GM18507 (cell line): ENCODE measurements at regions not wholly inside any gene's neighbourhood (a gene's known extent, or its start where the extent isn't known, plus 50 kb on each side); places are given as distances from the start of the nearest gene placed in this dataset.
A peak's percentile ranks its signal among the peaks of the same experiment; 100 is the strongest.

Experiments
- DNase-seq: peaks from one replicate; pipeline ENCODE4 v3.0.0; 2011; ENCODE audit warnings: low read depth; ENCODE audit not compliant: insufficient read length; ENCODE audit errors: extremely low spot score
- FAIRE-seq: peaks from 2 replicates; lab custom pipeline; 2011; peaks lifted over from hg19 to GRCh38; lab: Jason Lieb, UNC

DNA sequence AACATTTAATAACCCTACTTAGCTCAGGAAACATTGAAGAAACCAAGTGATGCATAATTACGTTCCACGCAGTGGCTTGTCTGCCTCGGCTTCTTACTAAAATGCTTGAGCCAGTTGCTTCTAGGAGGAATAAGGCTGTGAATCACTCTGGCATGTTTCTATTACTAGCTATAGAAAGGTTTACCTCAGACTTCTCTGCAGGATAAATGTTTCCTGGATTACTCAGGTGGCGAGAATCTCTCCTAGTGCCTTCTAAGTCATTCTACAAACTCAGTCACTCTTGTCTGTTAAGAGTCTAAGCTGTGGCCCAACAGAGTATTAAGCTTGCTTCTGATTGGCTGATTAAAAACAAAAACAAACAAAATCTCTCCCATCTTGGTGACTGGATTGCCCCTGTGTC, 92.0 kb upstream of the RALGPS2 start:
- DNase-seq (no peak), FAIRE-seq (no peak)

DNA sequence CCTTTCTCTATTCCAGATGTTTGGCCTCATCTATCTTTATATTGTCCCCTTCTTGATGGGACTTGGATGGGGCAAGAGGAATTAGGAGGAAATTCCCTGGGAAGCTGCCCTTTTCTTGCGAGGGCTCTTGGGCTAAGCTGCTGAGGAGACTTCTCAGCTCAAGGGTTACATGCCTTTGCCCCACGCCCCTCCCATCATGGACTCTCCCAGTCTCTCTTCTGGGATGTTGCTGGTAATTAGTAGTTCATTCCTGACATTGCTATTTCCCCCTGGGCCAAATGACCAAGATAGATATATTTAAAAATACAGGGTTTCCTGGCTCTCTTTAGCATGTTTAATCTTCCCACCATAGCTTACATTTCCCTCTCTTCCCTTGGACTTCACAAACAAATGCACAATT, 90.6 kb upstream of the RALGPS2 start:
- FAIRE-seq: no peak
- DNase-seq: no peak

DNA sequence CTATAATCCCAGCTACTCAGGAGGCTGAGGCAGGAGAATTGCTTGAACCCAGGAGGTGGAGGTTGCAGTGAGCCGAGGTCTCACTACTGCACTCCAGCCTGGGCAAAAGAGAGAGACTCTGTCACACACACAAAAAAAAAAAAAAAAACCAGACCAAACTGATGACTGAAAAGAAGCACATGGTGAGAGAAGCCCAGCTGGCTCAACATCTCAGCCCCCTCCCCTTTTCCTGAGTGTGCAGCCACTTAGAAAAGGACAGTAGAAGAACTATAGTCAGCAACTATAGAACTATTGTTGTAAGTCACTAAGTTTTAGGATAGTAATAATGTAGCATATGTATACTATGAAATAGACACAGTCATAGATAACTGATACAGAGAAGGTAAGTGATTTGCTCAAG, 87.2 kb upstream of the RALGPS2 start:
- no peak for DNase-seq
- no peak for FAIRE-seq

DNA sequence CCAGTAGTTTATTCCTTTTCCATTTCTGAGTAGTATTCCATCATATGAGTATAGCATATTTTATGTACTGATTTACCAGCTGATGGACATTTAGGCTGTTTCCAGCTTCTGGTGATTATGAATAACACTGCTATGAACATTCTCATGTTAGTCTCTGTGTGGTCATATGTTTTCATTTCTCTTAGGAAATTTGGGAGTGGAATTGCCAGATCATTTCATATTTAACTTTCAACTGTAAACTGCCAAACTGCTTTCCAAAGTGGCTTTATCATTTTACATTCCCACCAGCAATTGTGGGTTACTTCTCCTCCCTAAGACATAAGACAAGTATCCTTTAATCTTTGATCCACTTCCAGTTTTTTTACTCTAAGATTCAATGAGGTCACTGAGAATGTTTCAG, 85.7 kb upstream of the RALGPS2 start:
- DNase-seq (no peak), FAIRE-seq (no peak)

DNA sequence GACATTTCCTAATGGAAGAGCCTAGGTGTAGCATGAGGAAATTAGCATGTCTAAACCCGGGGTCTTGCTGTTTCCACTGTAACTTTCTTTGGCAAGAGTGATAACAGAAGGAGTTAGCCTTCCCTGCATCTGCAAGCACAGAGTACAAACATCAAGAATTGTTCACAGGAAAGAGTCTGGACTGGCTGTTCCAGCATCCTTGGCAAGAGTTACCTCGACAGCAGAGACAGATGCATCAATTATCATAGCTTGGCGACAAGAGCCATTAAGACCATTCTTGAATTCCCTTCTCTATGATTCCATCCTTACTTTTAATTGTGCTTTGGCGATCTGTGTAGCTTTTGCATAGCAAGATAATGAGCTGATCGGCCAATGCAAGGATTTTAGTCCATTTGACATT, 82.8 kb upstream of the RALGPS2 start:
- DNase-seq (no peak), FAIRE-seq (no peak)

DNA sequence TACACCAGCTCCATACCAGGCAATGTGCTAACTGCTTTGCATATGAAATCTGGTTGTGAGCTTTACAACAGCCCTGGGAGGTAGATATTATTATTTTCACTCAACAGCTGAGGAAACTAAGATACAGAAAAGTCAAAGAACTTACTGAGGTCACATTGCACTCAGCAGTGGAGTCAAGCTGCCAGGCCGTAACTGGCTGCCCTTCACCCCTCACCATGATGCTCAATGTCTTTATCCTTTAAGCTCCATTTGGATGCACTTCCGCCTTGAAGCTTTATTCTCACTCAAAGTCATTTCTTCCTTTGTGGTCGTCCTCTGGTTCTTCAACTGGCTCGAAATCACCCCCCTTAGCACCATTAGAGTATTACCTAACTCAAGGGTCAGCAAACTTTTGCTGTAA, 81.7 kb upstream of the RALGPS2 start:
- DNase-seq: no peak
- FAIRE-seq: no peak

DNA sequence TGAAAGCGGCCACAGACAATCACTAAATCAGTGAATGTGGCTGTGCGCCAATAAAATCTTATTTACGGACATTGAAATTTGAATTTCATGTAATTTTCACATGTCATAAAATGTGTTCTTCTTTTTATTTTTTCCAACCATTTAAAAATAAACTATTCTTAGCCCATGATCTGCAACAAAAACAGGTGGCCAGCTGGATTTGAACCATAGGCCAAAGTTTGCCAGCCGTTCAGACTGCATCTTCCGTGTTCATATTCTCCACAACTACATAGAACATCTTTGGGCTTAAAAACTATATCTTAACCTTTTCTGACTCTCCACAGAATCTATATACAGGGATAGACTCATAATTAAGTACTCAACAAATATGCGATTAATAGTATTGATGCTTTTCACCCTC, 81.2 kb upstream of the RALGPS2 start:
- DNase-seq (no peak), FAIRE-seq (no peak)

DNA sequence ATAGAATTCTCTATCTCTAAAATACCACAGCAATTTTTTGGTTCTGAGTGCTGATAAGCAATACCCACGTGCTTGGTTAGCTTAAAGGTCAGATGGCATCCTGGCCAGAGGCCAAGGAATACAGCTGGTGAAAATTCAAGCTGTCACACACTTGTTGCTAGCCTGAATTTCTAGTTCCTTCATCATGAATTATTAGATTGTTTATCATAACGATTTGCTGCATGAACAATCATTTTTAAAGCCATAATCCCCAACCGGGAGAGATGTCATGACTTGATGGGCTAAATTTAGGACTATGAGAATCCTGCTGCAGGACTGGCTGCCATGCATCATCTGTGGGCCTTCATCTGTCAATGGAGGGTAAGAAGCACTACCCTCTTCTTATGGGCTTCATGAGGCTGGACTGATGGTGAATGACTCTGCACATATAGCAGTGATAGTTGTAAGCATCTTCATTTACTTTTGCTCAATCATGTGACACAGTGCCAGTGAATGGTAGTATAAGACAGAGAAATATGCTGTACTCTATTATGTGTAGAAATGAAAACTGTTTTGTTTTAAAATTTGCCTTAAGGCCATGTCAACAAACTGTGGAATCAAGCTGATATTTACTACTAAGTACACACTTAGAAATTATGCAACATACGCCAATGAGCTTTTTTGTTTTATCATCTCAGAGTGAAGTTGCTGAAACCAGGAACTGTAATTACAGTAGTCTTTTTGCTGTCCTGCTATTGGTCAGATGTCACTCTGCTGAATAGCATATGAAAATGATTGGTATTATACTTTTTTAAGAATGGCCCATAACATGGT, 80.5 kb upstream of the RALGPS2 start:
- DNase-seq (no peak), FAIRE-seq (no peak)

DNA sequence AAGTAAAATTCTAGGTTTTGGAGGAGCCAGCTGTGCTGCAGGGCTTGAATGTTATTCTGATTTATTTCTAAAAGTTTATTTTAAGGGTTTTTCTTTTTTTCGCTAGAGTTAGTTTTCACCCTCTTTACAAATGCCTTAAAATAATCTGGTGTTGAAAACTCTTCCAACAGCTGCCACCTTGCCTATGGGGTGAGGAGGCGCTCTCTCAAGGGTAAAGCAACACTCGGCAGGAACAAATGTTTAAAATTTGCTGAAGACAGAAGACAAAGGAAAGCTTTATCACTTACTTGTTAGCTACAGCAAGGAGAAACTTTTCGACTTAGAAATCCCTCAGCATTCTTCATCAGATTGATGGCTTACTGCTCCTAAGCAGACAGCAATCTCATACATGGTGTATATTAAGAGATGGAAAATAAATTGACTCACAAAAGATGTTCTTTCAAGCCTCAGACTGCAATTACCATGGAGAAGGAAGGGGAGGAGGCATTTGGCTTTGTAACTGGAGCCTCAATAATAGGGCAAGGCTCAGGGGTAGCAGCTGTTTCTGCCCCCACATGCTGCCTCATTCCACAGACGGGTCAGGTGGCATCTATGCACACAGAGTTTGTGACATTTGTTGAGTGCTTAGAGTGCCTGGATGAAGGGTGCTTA, 79.8 kb upstream of the RALGPS2 start:
- DNase-seq: no peak
- no peak for FAIRE-seq

DNA sequence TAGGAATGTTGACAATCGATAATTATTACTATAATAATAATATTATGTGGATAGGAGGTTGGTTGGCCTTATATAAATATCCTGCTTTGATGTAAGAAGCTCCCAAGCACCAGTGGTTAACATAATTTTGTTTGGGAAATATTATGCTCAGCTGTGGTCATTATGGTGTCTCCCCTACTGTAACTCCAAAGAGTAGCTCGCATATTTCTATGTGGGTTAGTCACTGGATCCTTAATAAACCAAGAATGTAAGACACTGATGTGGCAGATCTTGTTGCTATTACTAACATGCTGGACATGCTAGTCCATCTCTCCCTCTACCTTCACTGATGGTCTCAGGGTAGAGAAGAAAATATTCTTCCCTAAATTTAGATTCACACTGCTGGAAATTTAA, 79.2 kb upstream of the RALGPS2 start:
- no peak for FAIRE-seq

DNA sequence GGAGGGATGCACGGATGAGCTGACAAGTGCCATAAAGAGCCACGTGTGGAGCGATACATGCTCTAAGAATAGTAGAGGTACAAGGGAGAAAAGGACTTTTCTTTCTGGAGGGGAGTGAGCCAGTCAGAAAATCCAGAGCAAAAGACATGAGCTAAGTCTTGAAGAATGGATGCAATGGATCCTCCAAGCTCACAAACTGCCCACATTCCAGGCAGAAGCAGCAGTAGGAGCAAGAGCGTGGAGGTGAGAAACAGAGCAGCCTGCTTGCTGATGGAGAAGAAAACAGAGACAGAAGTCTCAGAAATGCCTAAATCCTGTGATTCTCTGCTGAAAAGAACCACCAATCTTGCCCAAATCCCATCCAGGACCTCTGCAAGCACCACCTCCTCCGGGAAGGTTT, 78.2 kb upstream of the RALGPS2 start:
- no peak for DNase-seq
- FAIRE-seq: no peak

More for the DNA sequence above, 79.2 kb upstream of the RALGPS2 start:
- DNase-seq: no peak

DNA sequence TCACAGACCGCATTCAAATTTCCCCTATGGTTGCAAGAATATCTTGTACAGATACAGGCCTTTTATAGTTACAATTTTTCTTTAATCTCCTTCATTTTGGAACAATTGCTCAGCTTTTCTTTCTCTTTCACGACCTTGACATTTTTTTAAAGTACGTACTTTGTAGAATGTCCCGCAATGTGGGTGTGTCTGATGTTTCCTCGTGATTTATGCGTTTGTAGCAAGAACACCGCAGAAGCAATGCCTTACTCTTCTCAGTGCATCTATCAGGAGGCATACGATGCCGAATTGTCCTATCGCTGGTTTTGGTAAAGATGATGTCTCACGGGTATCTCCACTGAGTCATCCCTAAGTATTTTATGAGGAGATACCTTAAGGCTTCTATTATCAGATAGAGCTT, 76.9 kb upstream of the RALGPS2 start:
- FAIRE-seq (no peak), DNase-seq (no peak)

DNA sequence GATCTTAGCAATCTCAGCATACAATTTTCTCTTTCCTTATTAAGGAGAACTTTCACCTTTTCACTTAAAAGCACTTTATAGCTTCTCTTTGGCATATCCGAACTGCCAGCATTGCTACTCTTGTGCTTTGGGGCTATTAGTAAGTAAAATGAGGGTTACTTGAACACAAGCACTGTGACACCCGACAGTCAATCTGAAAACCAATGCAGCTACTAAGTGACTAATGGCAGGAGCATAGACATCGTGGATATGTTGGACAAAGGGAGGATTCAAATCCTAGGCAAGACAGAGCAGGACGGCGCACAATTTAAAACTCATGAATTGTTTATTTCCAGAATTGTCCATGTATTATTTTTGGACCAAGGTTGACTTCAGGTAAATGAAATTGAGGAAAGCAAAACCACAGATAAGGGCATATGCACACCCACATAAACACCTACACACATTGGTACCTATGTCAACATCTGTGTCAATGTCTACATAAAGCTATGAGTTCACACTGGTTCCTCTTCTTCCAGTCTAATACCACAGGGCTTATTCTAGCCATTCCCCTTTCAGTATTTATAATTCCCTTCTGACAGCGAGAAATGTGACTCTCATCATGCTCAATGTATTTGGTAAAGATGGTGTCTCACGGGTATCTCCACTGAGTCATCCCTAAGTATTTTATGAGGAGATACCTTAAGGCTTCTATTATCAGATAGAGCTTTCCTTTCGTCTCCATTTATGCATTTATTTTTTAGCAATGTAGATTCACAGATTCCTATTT, 75.3 kb upstream of the RALGPS2 start:
- no peak for DNase-seq
- no peak for FAIRE-seq

DNA sequence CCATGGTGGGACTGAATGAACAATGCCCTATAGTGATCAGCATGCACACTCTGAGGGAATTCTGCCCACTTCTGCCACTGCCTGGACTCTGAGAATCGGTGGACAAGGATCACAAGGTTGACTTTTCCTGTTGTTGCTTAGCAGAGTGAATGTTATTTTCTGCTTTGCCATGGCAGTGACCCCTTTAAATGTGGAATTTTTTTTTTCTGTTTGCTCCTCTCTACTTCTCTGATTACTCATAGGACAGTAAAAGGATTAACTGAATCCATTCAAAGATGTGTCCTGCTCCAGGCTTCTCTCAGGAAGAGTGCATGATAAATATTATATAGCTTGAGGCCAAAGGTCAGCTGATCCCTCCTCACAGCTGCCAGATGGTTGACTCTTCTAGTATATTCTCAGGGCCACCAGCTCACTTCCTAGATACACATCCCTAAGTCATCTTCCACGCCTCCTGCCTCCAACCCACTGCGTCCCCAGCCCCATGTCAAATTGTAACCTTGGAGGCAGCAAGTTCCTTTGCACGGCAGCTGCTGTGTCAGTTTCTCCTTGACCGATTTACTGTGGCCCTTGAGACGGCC, 74.0 kb upstream of the RALGPS2 start:
- FAIRE-seq: no peak

DNA sequence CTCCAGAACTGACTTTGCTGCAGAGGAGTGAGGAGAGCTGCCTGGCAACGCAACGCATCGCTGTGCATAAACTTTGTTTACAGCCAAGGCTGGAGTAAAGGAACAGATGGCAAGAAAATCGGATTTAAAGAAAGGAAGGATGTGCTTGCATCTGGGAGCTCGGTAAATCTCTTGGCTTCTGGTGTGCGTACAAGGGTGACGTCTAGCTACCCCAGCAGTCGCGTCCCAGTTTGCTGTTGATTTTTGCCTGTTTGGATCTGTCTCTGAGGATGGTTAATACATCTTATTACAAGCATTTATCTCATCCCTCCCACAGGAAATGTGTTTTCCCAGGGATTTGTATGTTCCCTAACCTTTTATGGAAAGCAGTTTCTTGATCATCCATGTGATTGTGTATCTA, 73.3 kb upstream of the RALGPS2 start:
- no peak for FAIRE-seq
- no peak for DNase-seq

More for the DNA sequence above, 74.0 kb upstream of the RALGPS2 start:
- no peak for DNase-seq

DNA sequence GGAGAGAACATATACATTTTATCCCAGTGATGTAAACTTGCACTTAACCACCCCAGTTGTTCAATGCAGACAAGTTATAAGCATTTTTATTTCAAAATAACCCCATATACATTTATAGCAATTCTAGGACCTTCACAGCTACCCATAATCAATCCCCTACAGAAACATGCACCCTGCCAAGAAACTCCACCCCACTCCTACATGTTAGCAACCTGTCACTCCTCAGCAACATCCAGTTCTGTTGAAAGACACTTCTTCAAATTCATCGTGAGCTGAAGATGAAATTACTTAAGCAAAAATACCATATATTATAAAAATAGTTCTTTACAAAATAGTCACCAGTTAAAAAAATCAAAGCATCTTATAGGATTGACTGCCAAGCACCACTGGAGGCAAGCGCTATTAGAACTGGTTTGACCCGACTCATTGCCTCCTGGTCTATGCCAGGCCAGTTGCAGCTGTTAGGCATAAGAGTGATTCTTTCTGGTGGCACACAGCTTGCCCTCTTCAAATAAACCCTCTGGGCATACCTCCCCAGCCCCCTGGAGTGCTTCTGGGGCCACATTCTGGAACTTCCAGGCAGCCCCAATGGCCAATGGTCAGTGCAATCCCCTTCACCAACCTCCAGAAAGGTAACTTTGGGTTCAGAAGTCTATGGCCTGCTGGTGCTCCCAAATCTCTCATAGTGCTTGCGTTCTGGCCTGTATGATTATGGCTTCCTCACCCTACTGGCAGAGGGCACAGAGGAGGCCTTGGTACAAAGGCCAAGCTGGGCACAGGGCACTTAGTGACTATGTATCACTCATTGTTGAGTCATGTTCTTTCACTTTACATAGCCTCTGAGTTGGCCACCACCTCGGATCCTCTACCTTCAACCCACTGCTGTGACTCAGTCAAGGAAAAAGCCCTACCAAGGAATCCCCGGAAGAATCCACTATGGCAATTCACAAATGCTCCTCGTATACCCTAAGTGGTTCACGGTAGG, 72.2 kb upstream of the RALGPS2 start:
- DNase-seq (no peak), FAIRE-seq (no peak)

DNA sequence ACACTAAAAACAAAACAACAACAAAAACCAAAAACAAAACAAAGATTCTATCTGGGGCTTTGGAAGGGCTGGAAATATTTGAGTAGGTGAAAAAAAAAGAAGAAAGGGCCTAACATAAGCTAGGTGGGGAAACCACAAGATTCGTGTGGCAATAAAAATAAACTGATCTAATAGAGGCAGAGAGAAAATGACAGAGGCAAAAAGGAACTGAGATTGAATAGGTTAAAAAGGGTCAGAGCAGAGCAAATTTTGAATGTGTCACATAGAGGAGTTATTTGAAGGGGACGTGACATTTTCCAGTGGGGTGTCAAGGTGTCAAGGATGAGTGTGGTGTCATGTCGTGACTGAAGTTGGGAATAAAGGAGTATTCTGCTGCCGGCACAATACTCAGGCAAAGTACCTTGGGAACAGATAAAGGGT, 65.2 kb upstream of the RALGPS2 start:
- peak; percentile 17 for DNase-seq
- FAIRE-seq: peak; percentile 89

DNA sequence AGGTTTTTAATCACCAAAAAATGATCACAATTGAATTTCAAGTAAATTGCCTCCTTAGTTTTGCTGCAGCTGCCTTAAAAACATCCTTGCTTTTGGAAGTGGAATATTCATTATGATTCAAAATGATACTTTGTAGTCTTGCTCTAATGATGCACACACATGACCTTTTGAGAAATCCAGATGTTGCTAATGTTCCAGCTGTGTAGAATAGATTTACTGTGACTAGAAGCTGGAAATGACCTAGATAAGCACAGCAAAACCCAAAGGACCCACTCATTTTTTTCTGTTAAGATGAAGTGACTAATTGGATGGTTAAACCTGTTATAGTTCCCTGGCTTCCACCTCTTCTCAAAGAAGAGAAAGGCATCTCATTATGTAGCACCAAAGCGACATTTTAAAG, 64.6 kb upstream of the RALGPS2 start:
- FAIRE-seq: peak; percentile 58

DNA sequence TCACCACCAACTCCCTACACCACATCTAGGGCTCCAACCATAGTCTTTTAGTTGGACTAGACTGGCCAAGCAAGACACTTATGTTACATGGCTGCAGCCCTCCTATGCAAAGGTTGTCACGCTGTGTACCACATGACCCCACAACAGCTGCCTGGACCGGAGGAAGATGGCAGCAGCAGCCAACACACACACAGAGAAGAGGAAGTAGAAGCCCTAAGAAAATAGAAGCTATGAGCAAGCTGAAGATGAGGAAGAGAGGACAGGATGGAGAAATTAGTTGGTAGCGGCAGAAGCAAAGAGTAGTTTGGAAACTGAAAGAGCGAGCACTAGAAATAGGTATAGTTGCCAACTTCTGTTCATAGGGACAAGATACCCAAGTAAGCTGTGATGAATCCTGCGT, 60.8 kb upstream of the RALGPS2 start:
- FAIRE-seq: peak; percentile 94

More for the DNA sequence above, 64.6 kb upstream of the RALGPS2 start:
- DNase-seq: no peak

More for the DNA sequence above, 60.8 kb upstream of the RALGPS2 start:
- no peak for DNase-seq
